Urothelium cell line (cell line): ENCODE measurements at regions not wholly inside any gene's neighbourhood (a gene's known extent, or its start where the extent isn't known, plus 50 kb on each side); places are given as distances from the start of the nearest gene placed in this dataset.

Source experiments
- DNase-seq: peaks from one replicate; pipeline ENCODE4 v3.0.0; 2011; ENCODE audit warnings: low spot score, mixed read lengths
- FAIRE-seq: peaks from 2 replicates; lab custom pipeline; 2011; peaks lifted over from hg19 to GRCh38; lab: Jason Lieb, UNC

DNA sequence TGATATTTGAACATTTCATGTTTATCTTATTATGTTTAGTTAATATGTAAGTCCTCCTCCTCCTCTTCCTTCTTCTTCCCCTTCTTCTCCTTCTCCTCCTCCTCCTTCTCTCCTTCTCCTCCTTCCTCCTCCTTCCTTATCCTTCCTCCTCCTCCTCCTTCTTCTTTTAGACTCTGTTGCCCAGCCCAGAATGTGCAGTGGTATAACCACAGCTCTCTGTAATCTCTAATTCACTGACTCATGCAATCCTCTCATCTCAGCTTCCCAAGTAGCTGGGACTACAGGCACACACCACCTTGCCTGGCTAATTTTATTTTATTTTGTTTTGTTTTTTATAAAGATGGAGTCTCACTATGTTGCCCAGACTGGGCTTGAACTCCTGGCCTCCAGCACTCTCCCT is 83.4 kb upstream of the ODAD2 start:
- FAIRE-seq = no peak

DNA sequence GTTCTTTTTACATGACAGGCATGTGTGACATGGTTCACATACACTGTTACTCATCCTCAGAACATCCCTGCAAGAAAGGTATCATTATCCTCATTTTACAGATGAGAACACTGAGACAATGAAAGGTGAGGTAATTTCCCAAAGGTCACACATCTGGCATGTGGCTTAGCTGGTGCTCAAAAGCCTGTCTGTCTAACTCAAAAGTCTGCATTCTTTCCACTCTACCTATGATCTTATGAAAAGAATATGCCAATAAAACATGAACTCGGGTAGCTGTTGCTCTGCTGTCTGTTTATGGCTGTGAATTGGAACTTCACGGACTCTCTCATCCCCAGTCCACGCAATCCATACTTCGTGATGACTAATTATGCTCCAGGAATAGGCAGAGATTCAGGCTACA is 79.0 kb upstream of the ODAD2 start:
- FAIRE-seq = no peak

More for the DNA sequence above, 83.4 kb upstream of the ODAD2 start:
- no peak for DNase-seq

DNA sequence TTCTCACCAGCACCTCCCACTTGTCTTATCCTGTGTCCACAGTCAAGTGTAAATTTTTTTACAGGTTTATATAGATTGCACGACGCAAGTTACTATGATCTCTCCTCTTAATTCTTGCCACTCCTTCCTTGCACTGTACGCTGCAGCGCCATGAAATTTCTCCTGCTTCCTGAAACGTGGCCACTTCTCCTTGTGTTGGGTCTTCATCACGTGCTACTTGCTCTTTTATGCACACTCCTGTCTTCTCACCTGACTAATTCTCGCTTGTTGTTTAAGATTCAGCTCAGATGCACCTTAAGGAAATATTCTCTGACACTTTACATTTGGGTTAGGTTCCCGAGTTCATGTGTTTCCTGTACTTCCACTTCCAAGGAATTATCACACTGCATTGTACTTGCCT is 76.5 kb upstream of the ODAD2 start:
- no peak for DNase-seq
- peak; percentile 61 for FAIRE-seq

More for the DNA sequence above, 79.0 kb upstream of the ODAD2 start:
- peak; percentile 61 for DNase-seq

DNA sequence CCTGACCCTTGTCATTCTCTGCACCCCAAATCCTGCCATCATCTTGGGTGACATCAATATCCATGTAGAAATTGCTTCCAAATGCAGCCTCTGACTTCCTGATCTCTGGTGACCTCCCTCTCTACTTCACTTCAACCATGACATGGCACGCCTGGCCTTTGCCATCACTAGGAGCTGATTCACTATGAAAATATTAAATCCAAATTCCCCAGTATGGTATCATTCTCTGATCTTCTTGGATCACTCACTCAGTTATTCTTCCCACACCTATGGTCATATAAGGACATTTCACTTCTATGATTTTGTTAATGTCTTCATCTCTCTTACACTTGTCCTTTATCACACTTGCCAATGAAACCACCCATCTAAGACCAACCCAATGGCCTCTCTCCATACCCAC is 73.7 kb upstream of the ODAD2 start:
- DNase-seq = no peak
- FAIRE-seq = no peak

DNA sequence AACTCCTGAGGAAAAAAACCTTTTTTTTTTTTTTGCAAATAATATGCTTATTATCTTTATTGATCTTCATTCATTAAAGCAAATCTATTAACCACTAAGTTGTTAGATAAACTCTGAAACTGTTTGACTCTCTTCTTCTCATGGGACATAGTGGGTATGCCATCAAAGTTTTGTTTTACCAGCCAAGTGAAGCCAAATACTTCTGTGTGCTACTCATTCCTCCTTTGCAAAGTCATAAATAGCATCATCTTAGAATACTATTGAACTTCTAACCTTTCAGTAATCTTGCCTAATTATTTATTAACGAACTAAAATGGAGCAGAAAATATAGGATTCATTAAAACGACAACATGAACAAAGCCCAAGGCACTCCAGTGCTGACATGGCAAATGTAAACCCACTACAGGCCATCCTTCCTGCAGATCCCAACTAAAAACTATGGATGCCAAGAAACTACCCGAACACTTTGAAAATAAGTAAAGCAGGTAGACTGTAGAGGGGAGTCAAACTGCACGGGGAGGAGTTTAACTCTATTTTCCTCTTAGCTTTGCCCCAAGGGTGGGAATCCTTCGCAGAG is 61.2 kb upstream of the ODAD2 start:
- DNase-seq (no peak), FAIRE-seq (no peak)

DNA sequence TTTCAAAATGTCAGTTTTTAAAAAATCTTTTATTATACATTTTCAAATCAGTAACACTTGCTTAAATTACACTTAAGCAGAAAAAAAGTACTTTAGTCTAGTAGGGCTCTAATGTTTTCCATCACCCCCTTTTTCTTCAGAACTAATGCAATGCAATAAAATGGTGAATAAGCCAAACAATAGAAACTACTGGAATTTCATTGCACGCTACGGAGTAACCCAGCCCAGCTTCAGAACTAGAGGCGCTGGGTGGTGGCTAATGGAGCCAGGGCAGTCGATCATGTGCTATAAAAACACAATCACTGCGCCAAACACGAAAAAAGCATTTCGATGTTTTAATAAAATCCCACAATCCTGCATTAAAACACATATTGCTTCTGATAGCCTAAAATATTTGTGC is 59.9 kb upstream of the ODAD2 start:
- FAIRE-seq = no peak
- no peak for DNase-seq

DNA sequence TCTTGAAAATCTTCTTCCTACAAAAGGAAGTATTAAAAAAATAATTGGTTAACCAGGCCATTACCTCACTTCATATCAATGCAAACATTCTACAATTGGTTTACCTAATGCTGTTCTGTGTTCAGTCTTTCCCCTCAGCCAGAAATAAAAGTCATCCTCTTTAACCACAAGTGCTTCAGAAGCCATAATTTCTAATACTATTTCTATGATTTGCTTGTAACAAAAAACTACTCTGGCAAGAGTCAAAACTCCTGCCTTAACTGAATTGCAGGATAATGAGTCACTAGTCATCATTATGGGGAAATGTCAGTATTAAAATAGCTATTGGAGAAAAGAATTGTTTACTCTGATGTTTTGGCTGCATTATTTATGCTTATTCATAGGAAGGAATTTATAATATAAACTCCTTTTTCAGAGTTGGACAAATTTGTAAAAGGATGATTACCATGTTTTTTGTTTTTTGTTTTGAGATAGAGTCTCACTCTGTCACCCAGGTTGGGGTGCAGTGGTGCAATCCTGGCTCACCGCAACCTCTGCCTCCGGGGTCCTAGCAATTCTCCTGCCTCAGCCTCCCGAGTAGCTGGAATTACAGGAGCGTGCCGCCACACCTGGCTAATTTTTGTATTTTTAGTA is 55.5 kb upstream of the ODAD2 start:
- FAIRE-seq (peak; percentile 9), DNase-seq (peak; percentile 63)

DNA sequence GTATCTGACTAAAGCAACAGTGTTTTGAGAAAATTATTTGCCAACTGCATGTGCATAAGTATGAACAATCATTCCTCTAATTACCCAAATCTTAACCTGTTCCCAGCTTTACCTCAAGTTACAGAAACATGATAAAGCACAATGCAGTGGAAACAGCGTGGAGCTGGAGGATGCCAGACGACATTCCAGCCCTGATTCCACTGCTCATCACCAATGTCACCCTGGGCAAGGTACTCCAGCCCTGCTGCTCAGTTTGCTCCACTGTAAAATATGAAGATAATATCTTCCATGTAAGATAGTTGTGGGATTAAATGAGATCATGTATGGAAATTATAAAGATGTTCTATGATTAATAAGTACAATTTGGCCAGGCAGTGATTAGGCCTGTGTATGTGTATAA is 50.4 kb upstream of the ODAD2 start:
- DNase-seq (no peak), FAIRE-seq (no peak)
